GM20000 (cell line): ENCODE measurements at regions not wholly inside any gene's neighbourhood (a gene's known extent, or its start where the extent isn't known, plus 50 kb on each side); places are given as distances from the start of the nearest gene placed in this dataset.

Source experiments
- DNase-seq: peaks from one replicate; pipeline ENCODE4 v3.0.0; 2012; ENCODE audit warnings: low spot score
- TF ChIP-seq, protein P1 (sequence below): IDR thresholded peaks from 2 replicates; pipeline ENCODE4 v1.5.1; 2012; ENCODE audit warnings: mild to moderate bottlenecking, control low read depth; ENCODE audit errors: extremely low read depth, missing control alignments

GRCh38 chr10:123606955-123607354, 59.2 kb upstream of the GPR26 start:
- no peak for DNase-seq

GRCh38 chr10:123607386-123607785, 58.8 kb upstream of the GPR26 start:
- DNase-seq = no peak
- TF ChIP-seq, protein P1, sequence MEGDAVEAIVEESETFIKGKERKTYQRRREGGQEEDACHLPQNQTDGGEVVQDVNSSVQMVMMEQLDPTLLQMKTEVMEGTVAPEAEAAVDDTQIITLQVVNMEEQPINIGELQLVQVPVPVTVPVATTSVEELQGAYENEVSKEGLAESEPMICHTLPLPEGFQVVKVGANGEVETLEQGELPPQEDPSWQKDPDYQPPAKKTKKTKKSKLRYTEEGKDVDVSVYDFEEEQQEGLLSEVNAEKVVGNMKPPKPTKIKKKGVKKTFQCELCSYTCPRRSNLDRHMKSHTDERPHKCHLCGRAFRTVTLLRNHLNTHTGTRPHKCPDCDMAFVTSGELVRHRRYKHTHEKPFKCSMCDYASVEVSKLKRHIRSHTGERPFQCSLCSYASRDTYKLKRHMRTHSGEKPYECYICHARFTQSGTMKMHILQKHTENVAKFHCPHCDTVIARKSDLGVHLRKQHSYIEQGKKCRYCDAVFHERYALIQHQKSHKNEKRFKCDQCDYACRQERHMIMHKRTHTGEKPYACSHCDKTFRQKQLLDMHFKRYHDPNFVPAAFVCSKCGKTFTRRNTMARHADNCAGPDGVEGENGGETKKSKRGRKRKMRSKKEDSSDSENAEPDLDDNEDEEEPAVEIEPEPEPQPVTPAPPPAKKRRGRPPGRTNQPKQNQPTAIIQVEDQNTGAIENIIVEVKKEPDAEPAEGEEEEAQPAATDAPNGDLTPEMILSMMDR = no peak

More at GRCh38 chr10:123606955-123607354, 59.2 kb upstream of the GPR26 start:
- TF ChIP-seq, protein P1 = no peak

DNA sequence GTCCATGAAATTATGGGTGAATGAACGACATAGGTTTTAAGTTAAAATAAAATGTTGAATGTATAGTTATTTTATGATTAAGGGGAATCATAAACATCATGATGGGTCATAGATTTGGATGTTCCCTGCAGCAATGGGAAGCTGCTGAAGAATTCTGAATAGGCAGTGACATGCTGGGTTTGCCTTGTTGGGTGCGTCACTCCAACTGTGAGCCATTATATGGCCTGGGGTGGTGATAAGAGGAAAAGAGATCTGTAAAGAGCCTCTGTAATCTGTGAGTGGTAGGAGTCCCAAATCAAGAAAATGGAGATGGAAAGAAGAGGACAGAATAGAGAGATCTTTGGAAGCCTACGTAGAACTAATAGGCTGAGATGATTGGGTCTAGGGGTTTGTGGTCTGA, 58.1 kb upstream of the GPR26 start:
- TF ChIP-seq, protein P1 = no peak
- no peak for DNase-seq

DNA sequence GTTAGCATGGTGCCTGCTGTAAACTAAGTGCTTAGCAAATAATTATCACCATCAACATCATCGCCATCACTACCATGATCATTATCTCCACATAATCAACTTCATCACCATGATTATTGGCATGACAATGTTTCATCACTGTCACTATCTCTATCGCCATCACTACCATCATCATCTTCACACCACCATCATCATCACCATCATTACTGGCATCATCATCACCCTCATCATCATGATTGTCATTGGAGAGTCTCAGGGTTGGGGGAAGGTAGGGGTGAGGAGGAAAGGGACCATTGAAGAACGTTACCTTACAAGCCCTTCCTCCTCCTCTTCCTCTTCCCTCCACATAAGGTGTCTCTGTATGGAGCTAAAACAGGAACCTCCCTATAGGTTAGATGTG, 54.9 kb upstream of the GPR26 start:
- DNase-seq = no peak
- TF ChIP-seq, protein P1 = no peak

- DNase-seq = no peak
- TF ChIP-seq, protein P1 = no peak
Measured at GRCh38 chr10:123611876-123612275, 54.3 kb upstream of the GPR26 start.

DNA sequence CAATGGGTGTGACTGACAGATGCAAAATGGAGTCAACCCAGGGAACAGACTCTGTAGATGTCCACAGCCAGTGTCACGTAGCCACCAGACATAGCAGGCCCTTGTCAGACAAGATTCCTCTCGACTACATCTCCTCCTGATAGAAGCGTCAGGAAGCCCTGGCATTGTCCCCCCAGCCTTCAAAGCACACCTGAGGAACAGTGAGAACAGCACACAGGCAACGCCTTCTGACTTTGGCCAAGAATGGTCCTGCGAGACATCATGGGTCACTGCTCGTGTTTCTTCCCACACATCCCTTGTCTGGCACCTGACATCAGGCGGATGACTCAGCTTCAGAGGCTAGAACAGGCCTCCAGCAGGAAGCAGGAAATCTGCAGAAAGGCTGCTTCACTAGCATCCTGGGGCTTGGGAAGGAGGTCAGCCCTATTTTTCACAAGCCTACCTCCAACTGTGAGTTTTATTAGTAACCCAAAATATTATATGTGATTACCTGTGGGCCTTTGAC, 52.8 kb upstream of the GPR26 start:
- no peak for DNase-seq
- TF ChIP-seq, protein P1 = no peak

DNA sequence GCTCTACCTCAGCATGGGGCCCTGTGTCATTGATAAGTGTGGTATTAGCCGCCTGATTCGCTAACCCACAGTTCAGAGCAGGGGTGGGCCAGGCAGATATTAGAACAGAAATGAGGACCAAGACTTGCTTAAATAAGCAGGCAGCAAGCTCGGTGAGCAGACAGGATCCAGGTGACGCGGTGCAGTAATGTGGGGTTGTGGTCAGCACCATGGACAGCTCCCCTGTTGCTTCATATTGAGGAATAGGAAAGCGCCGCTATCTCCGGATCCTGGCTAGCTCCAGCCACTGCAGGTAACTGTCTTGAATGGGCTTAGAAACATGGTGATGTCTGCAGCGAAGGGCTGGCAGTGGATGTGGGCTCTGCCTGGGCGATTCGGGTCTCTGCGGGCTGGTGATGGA, 51.3 kb upstream of the GPR26 start:
- peak; percentile 43 for DNase-seq

More for the DNA sequence above, 51.3 kb upstream of the GPR26 start:
- TF ChIP-seq, protein P1 = no peak
